HepG2 (cell line): ENCODE measurements at regions not wholly inside any gene's neighbourhood (a gene's known extent, or its start where the extent isn't known, plus 50 kb on each side); places are given as distances from the start of the nearest gene placed in this dataset.

Experiments
- ATAC-seq: fragments of 200-7000 bp; cut with Tn5 transposase; 3 replicates; pipeline ENCODE4 v1.9.1; 2020; ENCODE audit warnings: mild to moderate bottlenecking, moderate library complexity
- BruUV-seq: library from RNA; stranded (reverse); fragments of 400-500 nt; replicated peaks from 2 replicates; lab custom pipeline; 2021; lab: Mats Ljungman, UMichigan
- CTCF ChIA-PET: fragments of 300-600 bp; formaldehyde crosslinking; extraction: SDS; loops from one replicate; lab custom pipeline; 2021; ENCODE audit warnings: low total read pairs, inconsistent platforms, low intra/inter-chr PET ratio; lab: Yijun Ruan, JAX
- POLR2A ChIA-PET: fragments of 350-600 bp; sonication (Branson Sonifier 250); formaldehyde crosslinking; loops from one replicate; lab custom pipeline; 2020; ENCODE audit warnings: antibody characterized with exemption, inconsistent platforms; lab: Yijun Ruan, JAX
- DNase-seq: peaks from one replicate; pipeline ENCODE4 v3.0.0-alpha.2; 2015; ENCODE audit warnings: low spot score
- FAIRE-seq: peaks from 3 replicates; lab custom pipeline; 2011; peaks lifted over from hg19 to GRCh38; lab: Jason Lieb, UNC
- H2AFZ ChIP-seq: one replicate; pipeline ENCODE4 v1.6.1; 2011; ENCODE audit warnings: low read length, inconsistent platforms
- H3K27ac ChIP-seq: fragments of 300-600 bp; 3 replicates; pipeline ENCODE4 v1.8.0; 2011; ENCODE audit warnings: mixed run types, mild to moderate bottlenecking, mixed read lengths, low read length, inconsistent platforms; ENCODE audit not compliant: insufficient read depth; ENCODE audit errors: extremely low read length
- H3K27me3 ChIP-seq, 2 experiments: fragments of 200-600 bp in 1 of 2; 2 replicates in 1 of 2; 3 replicates in 1 of 2; pipeline versions ENCODE4 v1.6.0 to v1.8.0; 2011; ENCODE audit warnings: low read length in 2 of 2, mild to moderate bottlenecking in 2 of 2, moderate library complexity in 2 of 2, inconsistent platforms in 1 of 2; ENCODE audit not compliant: insufficient read depth in 2 of 2, control insufficient read depth in 1 of 2
- H3K36me3 ChIP-seq, 2 experiments: fragments of 200-600 bp in 1 of 2; replicated peaks in 1 of 2; 2 replicates in 1 of 2; 3 replicates in 1 of 2; pipeline versions ENCODE4 v1.5.1 to v1.8.0; 2011; ENCODE audit warnings: low read length in 2 of 2, inconsistent platforms in 1 of 2; ENCODE audit not compliant: insufficient read depth in 2 of 2, control insufficient read depth in 1 of 2
- H3K4me1 ChIP-seq: 2 replicates; pipeline ENCODE4 v1.5.1; 2012; ENCODE audit warnings: low read length, inconsistent platforms; ENCODE audit not compliant: insufficient read depth
- H3K4me2 ChIP-seq: 2 replicates; pipeline ENCODE4 v1.6.0; 2011; ENCODE audit warnings: low read depth, low read length, inconsistent platforms
- H3K4me3 ChIP-seq, 3 experiments: fragments of 200-600 bp in 1 of 3; sonication (generic), shearing (Covaris generic) in 1 of 3; replicated peaks in 1 of 3; 2 replicates each; pipeline ENCODE4 v1.5.1; 2011 to 2016; ENCODE audit warnings: low read length in 3 of 3, inconsistent platforms in 2 of 3, low read depth in 2 of 3, mild to moderate bottlenecking in 2 of 3, control low read depth in 1 of 3, mixed read lengths in 1 of 3; ENCODE audit not compliant: insufficient read depth in 1 of 3
- H3K79me2 ChIP-seq: one replicate; pipeline ENCODE4 v1.6.1; 2011; ENCODE audit warnings: low read length, inconsistent platforms; ENCODE audit not compliant: insufficient read depth
- H3K9ac ChIP-seq: 2 replicates; pipeline ENCODE4 v1.6.0; 2011; ENCODE audit warnings: mild to moderate bottlenecking, low read depth, low read length, inconsistent platforms; ENCODE audit not compliant: insufficient read depth
- H3K9me3 ChIP-seq: 2 replicates; pipeline ENCODE4 v1.5.1; 2012; ENCODE audit warnings: mild to moderate bottlenecking, low read length
- H4K20me1 ChIP-seq: 2 replicates; pipeline ENCODE4 v1.6.0; 2011; ENCODE audit warnings: inconsistent platforms, mild to moderate bottlenecking, low read length, moderate library complexity; ENCODE audit not compliant: insufficient read depth
- NFIC ChIP-seq: IDR thresholded peaks from 2 replicates; pipeline ENCODE4 v1.6.1; 2012; ENCODE audit warnings: mild to moderate bottlenecking, low read length, inconsistent platforms
- SMAD3 ChIP-seq: sonication (generic); formaldehyde crosslinking; IDR thresholded peaks from 2 replicates; pipeline ENCODE4 v1.4.0; 2020; ENCODE audit warnings: missing genetic modification reagents
- THAP9 ChIP-seq: sonication (generic); formaldehyde crosslinking; IDR thresholded peaks from 2 replicates; pipeline ENCODE4; 2020; ENCODE audit warnings: missing genetic modification reagents, mild to moderate bottlenecking, borderline replicate concordance
- WIZ ChIP-seq: sonication (generic); formaldehyde crosslinking; IDR thresholded peaks from 2 replicates; pipeline ENCODE4 v1.5.1; 2020; ENCODE audit warnings: mild to moderate bottlenecking, missing genetic modification reagents
- ZNF264 ChIP-seq: sonication (generic); formaldehyde crosslinking; IDR thresholded peaks from 2 replicates; pipeline ENCODE4 v1.4.0; 2020; ENCODE audit warnings: missing genetic modification reagents
- ZNF777 ChIP-seq: sonication (generic); formaldehyde crosslinking; IDR thresholded peaks from 2 replicates; pipeline ENCODE4 v1.4.0; 2020; ENCODE audit warnings: missing genetic modification reagents
- WGBS: methylation state at CpG from one replicate; pipeline ENCODE4 v1.1.6; 2017; ENCODE audit warnings: low lambda C conversion rate; 5-methylcytosine and 5-hydroxymethylcytosine counted together
- in situ Hi-C: cut with HindIII; loops from 2 replicates; pipeline ENCODE4 v1.10.0; 2017; ENCODE audit warnings: low pct_unique_long_range_greater_than_20kb; ENCODE audit not compliant: extremely low pct_ligation_motif_present
- intact Hi-C: fragments of 100-400 bp; cut with micrococcal nuclease; formaldehyde crosslinking; loops from one replicate; pipeline ENCODE4 v1.10.0; 2022; ENCODE audit not compliant: unreplicated experiment
- TF ChIP-seq, protein P1 (sequence below): sonication (generic); formaldehyde crosslinking; IDR thresholded peaks from 2 replicates; pipeline ENCODE4 v1.4.0; 2020; ENCODE audit warnings: missing genetic modification reagents, mild to moderate bottlenecking, borderline replicate concordance
- TF ChIP-seq, protein P2 (sequence below): sonication (generic); formaldehyde crosslinking; IDR thresholded peaks from 2 replicates; pipeline ENCODE4 v1.5.0; 2020; ENCODE audit warnings: missing genetic modification reagents
- TF ChIP-seq, protein P3 (sequence below): sonication (generic); formaldehyde crosslinking; conservative IDR thresholded peaks from 2 replicates; pipeline ENCODE4 v1.4.0; 2020; ENCODE audit warnings: mild to moderate bottlenecking, missing genetic modification reagents, moderate library complexity
- TF ChIP-seq, protein P4 (sequence below), 2 experiments: sonication (generic) in 1 of 2; formaldehyde crosslinking in 1 of 2; IDR thresholded peaks; 2 replicates each; pipeline versions ENCODE4 v1.4.0 to v1.6.1; 2018 to 2020; ENCODE audit warnings: missing genetic modification reagents in 2 of 2, borderline replicate concordance in 1 of 2, low read depth in 1 of 2, mild to moderate bottlenecking in 1 of 2, missing biosample characterization in 1 of 2

- TF ChIP-seq, protein P1, sequence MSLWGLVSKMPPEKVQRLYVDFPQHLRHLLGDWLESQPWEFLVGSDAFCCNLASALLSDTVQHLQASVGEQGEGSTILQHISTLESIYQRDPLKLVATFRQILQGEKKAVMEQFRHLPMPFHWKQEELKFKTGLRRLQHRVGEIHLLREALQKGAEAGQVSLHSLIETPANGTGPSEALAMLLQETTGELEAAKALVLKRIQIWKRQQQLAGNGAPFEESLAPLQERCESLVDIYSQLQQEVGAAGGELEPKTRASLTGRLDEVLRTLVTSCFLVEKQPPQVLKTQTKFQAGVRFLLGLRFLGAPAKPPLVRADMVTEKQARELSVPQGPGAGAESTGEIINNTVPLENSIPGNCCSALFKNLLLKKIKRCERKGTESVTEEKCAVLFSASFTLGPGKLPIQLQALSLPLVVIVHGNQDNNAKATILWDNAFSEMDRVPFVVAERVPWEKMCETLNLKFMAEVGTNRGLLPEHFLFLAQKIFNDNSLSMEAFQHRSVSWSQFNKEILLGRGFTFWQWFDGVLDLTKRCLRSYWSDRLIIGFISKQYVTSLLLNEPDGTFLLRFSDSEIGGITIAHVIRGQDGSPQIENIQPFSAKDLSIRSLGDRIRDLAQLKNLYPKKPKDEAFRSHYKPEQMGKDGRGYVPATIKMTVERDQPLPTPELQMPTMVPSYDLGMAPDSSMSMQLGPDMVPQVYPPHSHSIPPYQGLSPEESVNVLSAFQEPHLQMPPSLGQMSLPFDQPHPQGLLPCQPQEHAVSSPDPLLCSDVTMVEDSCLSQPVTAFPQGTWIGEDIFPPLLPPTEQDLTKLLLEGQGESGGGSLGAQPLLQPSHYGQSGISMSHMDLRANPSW (CRISPR knock-in tag): no peak
- TF ChIP-seq, protein P2, sequence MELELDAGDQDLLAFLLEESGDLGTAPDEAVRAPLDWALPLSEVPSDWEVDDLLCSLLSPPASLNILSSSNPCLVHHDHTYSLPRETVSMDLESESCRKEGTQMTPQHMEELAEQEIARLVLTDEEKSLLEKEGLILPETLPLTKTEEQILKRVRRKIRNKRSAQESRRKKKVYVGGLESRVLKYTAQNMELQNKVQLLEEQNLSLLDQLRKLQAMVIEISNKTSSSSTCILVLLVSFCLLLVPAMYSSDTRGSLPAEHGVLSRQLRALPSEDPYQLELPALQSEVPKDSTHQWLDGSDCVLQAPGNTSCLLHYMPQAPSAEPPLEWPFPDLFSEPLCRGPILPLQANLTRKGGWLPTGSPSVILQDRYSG (CRISPR knock-in tag): no peak
- TF ChIP-seq, protein P3, sequence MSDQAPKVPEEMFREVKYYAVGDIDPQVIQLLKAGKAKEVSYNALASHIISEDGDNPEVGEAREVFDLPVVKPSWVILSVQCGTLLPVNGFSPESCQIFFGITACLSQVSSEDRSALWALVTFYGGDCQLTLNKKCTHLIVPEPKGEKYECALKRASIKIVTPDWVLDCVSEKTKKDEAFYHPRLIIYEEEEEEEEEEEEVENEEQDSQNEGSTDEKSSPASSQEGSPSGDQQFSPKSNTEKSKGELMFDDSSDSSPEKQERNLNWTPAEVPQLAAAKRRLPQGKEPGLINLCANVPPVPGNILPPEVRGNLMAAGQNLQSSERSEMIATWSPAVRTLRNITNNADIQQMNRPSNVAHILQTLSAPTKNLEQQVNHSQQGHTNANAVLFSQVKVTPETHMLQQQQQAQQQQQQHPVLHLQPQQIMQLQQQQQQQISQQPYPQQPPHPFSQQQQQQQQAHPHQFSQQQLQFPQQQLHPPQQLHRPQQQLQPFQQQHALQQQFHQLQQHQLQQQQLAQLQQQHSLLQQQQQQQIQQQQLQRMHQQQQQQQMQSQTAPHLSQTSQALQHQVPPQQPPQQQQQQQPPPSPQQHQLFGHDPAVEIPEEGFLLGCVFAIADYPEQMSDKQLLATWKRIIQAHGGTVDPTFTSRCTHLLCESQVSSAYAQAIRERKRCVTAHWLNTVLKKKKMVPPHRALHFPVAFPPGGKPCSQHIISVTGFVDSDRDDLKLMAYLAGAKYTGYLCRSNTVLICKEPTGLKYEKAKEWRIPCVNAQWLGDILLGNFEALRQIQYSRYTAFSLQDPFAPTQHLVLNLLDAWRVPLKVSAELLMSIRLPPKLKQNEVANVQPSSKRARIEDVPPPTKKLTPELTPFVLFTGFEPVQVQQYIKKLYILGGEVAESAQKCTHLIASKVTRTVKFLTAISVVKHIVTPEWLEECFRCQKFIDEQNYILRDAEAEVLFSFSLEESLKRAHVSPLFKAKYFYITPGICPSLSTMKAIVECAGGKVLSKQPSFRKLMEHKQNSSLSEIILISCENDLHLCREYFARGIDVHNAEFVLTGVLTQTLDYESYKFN (CRISPR knock-in tag): no peak
These were observed 293.9 kb upstream of the GATB start (continued) for GRCh38 chr4:152054731-152055130.

DNA sequence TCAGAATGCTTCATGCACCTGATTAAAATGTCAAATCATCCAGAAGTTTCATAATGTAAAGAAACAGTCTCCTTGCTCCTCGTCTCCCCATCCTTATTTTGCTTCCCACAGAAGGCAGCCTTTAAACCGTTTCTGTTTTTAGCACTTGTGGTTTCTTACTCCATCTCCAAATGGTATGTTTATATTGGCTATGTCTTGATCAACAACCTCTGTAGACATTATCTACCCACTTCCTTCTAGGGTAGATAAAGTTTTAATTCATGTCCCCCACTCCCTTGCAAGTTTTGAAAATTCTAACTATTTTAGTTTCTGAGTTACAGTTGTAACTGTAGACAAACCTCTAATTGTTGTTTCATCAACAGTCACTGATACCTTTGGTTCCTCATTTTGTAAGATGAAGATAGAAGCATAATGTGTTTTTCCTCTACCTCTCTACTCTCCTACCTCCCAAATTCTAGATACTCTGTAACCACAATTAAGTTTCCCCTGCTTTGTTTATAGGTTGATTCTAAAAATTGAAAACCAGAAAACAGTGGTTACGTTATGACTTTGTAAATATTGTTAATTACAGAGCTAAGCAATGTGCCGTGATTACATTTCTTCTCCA lies 291.7 kb upstream of the GATB start:
- BruUV-seq: no TSS peak
- POLR2A ChIA-PET: no interaction called here
- Histone ChIP-seq H2AFZ (no peak overlapping the region), H3K27ac (no peak overlapping the region), H3K27me3 (peaks cover 0 to 10% of the 10 kb centered on the region in 2 experiments; a peak in 1 of 5 replicates), H3K36me3 (no peaks in the 10 kb centered on the region), H3K79me2 (no peaks in the 10 kb centered on the region), H3K4me1 (no peaks in the 10 kb centered on the region), H3K9ac (no peak overlapping the region), H3K9me3 (no peaks in the 10 kb centered on the region; the same call in 1 of the 2 replicates), H3K4me3 (no peak overlapping the region), H3K4me2 (no peak overlapping the region), H4K20me1 (no peaks in the 10 kb centered on the region)
- intact Hi-C loops: no loop called here
- CTCF ChIA-PET: no interaction called here
- WGBS: under 1% methylated on average over 4 of the region's 4 CpGs
- in situ Hi-C loops: no loop called here
- no peak for FAIRE-seq
- DNase-seq: no peak
- ATAC-seq: no peak
- TF ChIP-seq ZNF264 (CRISPR knock-in tag): no peak
- TF ChIP-seq SMAD3 (CRISPR knock-in tag): no peak
- TF ChIP-seq, protein P4, sequence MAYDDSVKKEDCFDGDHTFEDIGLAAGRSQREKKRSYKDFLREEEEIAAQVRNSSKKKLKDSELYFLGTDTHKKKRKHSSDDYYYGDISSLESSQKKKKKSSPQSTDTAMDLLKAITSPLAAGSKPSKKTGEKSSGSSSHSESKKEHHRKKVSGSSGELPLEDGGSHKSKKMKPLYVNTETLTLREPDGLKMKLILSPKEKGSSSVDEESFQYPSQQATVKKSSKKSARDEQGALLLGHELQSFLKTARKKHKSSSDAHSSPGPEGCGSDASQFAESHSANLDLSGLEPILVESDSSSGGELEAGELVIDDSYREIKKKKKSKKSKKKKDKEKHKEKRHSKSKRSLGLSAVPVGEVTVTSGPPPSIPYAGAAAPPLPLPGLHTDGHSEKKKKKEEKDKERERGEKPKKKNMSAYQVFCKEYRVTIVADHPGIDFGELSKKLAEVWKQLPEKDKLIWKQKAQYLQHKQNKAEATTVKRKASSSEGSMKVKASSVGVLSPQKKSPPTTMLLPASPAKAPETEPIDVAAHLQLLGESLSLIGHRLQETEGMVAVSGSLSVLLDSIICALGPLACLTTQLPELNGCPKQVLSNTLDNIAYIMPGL (CRISPR knock-in tag; IDR thresholded peaks at IDR 0.05; ENCODE audit: borderline replicate concordance in 1 of 2, low read depth in 1 of 2): no peak
- no peak for TF ChIP-seq NFIC
- no peak for TF ChIP-seq WIZ (CRISPR knock-in tag)
- TF ChIP-seq THAP9 (CRISPR knock-in tag): no peak
- TF ChIP-seq ZNF777 (CRISPR knock-in tag): no peak
